Fibroblast of villous mesenchyme (primary cell): ENCODE measurements at regions not wholly inside any gene's neighbourhood (a gene's known extent, or its start where the extent isn't known, plus 50 kb on each side); places are given as distances from the start of the nearest gene placed in this dataset.
"Not testable (repeated sequence)": the region's sequence is repeated elsewhere in the genome, so short reads cannot be mapped to it uniquely, and the experiment has no call there.

Source experiments
- DNase-seq: peaks from one replicate; pipeline ENCODE4 v3.0.0-alpha.2; 2010; ENCODE audit warnings: low read depth
- H3K4me3 ChIP-seq: 2 replicates; pipeline ENCODE4 v1.5.1; 2011; ENCODE audit warnings: low read depth, mild to moderate bottlenecking, low read length
- CTCF ChIP-seq: IDR thresholded peaks from 2 replicates; pipeline ENCODE4 v1.5.1; 2012; ENCODE audit warnings: low read depth, mild to moderate bottlenecking, low read length; ENCODE audit not compliant: insufficient read depth

GRCh38 chr21:27333096-27333495, 366.2 kb upstream of the ADAMTS5 start:
- TF ChIP-seq CTCF = no peak
- DNase-seq = peak; percentile 48
- no peak overlapping the region for H3K4me3 ChIP-seq

GRCh38 chr21:27329255-27329851, 362.5 kb upstream of the ADAMTS5 start:
- DNase-seq = peak; percentile 87
- no peak overlapping the region for H3K4me3 ChIP-seq
- no peak for TF ChIP-seq CTCF

- no peak for TF ChIP-seq CTCF
- peak; percentile 43 for DNase-seq
- no peak overlapping the region for H3K4me3 ChIP-seq
Observed at GRCh38 chr21:27326301-27326700, 359.4 kb upstream of the ADAMTS5 start.

- DNase-seq = no peak
- TF ChIP-seq CTCF = no peak
- no peak overlapping the region for H3K4me3 ChIP-seq
Observed at GRCh38 chr21:27323331-27323730, 356.4 kb upstream of the ADAMTS5 start.

- DNase-seq = no peak
- no peak overlapping the region for H3K4me3 ChIP-seq
- no peak for TF ChIP-seq CTCF
Observed at GRCh38 chr21:27321791-27322190, 354.9 kb upstream of the ADAMTS5 start.

GRCh38 chr21:27320868-27321267, 354.0 kb upstream of the ADAMTS5 start:
- TF ChIP-seq CTCF = no peak
- no peak for DNase-seq
- H3K4me3 ChIP-seq = no peak overlapping the region

GRCh38 chr21:27317601-27318000, 350.7 kb upstream of the ADAMTS5 start:
- H3K4me3 ChIP-seq, DNase-seq: not testable (repeated sequence)

- no peak for DNase-seq
- TF ChIP-seq CTCF = no peak
- no peak overlapping the region for H3K4me3 ChIP-seq
Observed at GRCh38 chr21:27315373-27315772, 348.5 kb upstream of the ADAMTS5 start.
